Neural progenitor cell (in vitro differentiated cells): ENCODE measurements at regions not wholly inside any gene's neighbourhood (a gene's known extent, or its start where the extent isn't known, plus 50 kb on each side); places are given as distances from the start of the nearest gene placed in this dataset. TPM values are rescaled to one million over a fixed set of nuclear protein-coding genes. Genes with fewer than 3 reads are reported as not detected.

Experiments used
- small RNA-seq: library from RNA; depleted of rRNA; stranded (forward); fragments of <200 nt; gene quantifications from one replicate; pipeline ENCODE3, GENCODE V24; 2015

Small RNA genes in the stretch of these regions (small RNA-seq; reads per million reads assigned to genes)
- gene RF00401: not detected
